Fibroblast of lung (primary cell): ENCODE measurements at regions not wholly inside any gene's neighbourhood (a gene's known extent, or its start where the extent isn't known, plus 50 kb on each side); places are given as distances from the start of the nearest gene placed in this dataset.

Experiments
- DNase-seq, 2 donors: peaks; one replicate each; pipeline versions ENCODE4 v3.0.0 to v3.0.0-alpha.2; 2010; ENCODE audit warnings: low read depth in 2 of 2
- H2AFZ ChIP-seq: 2 replicates; pipeline ENCODE4 v1.5.1; 2012; ENCODE audit warnings: low read length, control low read depth, inconsistent platforms
- H3K27ac ChIP-seq: 2 replicates; pipeline ENCODE4 v1.5.1; 2011; ENCODE audit warnings: low read length, control low read depth; ENCODE audit not compliant: insufficient read depth
- H3K27me3 ChIP-seq: 2 replicates; pipeline ENCODE4 v1.5.1; 2011; ENCODE audit warnings: mild to moderate bottlenecking, low read length; ENCODE audit not compliant: control insufficient read depth, insufficient read depth
- H3K36me3 ChIP-seq: 2 replicates; pipeline ENCODE4 v1.5.1; 2011; ENCODE audit warnings: low read length; ENCODE audit not compliant: control insufficient read depth, insufficient read depth
- H3K4me1 ChIP-seq: 2 replicates; pipeline ENCODE4 v1.5.1; 2011; ENCODE audit warnings: low read length; ENCODE audit not compliant: control insufficient read depth, insufficient read depth; ENCODE audit errors: extremely low read depth
- H3K4me2 ChIP-seq: 2 replicates; pipeline ENCODE4 v1.5.1; 2011; ENCODE audit warnings: low read length, control low read depth; ENCODE audit not compliant: insufficient read depth; ENCODE audit errors: extremely low read depth
- H3K4me3 ChIP-seq, 4 experiments: fragments of 200-600 bp in 1 of 4; sonication (generic) in 1 of 4; replicated peaks in 1 of 4; 2 replicates each; pipeline ENCODE4 v1.5.1; 2011 to 2016; ENCODE audit warnings: low read length in 4 of 4, low read depth in 3 of 4, mild to moderate bottlenecking in 3 of 4, control low read depth in 2 of 4, inconsistent platforms in 1 of 4, mixed read lengths in 1 of 4; ENCODE audit not compliant: insufficient read depth in 1 of 4; ENCODE audit errors: control extremely low read depth in 1 of 4
- H3K79me2 ChIP-seq: 2 replicates; pipeline ENCODE4 v1.5.1; 2012; ENCODE audit warnings: mild to moderate bottlenecking, low read length, inconsistent platforms; ENCODE audit not compliant: control insufficient read depth, insufficient read depth
- H3K9ac ChIP-seq: 2 replicates; pipeline ENCODE4 v1.5.1; 2011; ENCODE audit warnings: mild to moderate bottlenecking, low read length, control low read depth; ENCODE audit not compliant: insufficient read depth
- H3K9me3 ChIP-seq: 2 replicates; pipeline ENCODE4 v1.5.1; 2012; ENCODE audit warnings: low read depth, low read length; ENCODE audit not compliant: control insufficient read depth, insufficient read depth
- H4K20me1 ChIP-seq: 2 replicates; pipeline ENCODE4 v1.5.1; 2011; ENCODE audit warnings: low read length; ENCODE audit not compliant: control insufficient read depth, insufficient read depth; ENCODE audit errors: extremely low read depth
- EZH2 ChIP-seq: IDR thresholded peaks from 2 replicates; pipeline ENCODE4 v1.5.1; 2012; ENCODE audit warnings: low read length, control low read depth, mild to moderate bottlenecking; ENCODE audit errors: missing control alignments
- TF ChIP-seq, protein P1 (sequence below), 2 donors: IDR thresholded peaks in 1 of 2; conservative IDR thresholded peaks in 1 of 2; 1 replicate in 1 of 2; 2 replicates in 1 of 2; pipeline ENCODE4 v1.5.1; 2011 to 2012; ENCODE audit warnings: low read length in 2 of 2, control low read depth in 1 of 2, inconsistent platforms in 1 of 2, low read depth in 1 of 2, mild to moderate bottlenecking in 1 of 2

DNA sequence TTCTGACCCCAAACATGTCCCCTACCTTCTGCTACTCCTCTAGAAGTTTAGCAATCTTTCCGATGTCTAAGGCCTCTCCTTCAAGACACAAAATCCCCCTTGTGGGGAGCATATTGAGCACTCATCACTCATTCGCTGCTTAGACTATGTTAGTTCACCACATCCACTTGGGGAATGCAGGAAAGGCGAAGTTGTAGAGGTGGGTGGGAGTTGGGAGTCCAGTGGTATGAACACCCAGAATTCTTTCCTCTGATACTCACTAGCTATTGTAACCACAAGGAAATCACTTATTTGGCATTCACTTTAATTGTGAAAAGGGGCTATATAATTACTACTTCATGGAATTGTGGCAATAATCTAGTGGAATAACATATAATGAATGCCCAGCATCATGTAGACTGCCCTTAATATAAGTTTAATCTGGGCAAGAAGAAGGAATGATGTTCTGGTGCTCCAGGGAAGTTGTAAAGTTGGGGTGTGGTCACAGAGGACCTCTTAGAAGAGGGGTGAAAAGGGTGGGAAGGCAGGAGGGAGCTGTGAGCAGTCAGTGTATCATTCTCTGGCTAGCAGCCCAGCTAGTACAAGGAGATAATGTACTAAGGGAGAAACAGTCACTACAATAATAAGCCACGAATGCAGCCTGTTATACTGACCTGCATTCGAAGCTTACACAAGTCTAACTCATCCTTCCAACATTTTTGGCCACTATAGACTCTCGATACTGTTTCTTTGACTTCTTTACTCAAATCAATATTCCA is 468.2 kb upstream of the DIPK2B start:
- H3K4me2 ChIP-seq = peak overlapping the region; percentile 64
- H3K36me3 ChIP-seq = no peaks in the 10 kb centered on the region
- no peak overlapping the region for H2AFZ ChIP-seq
- H3K4me3 ChIP-seq = no peak overlapping the region
- H3K4me1 ChIP-seq = peaks cover 10% of the 10 kb centered on the region
- DNase-seq = peak; percentile 88 to 97
- H4K20me1 ChIP-seq = no peaks in the 10 kb centered on the region
- peak overlapping the region; percentile 80 for H3K27ac ChIP-seq
- H3K27me3 ChIP-seq = no peaks in the 10 kb centered on the region
- no peaks in the 10 kb centered on the region for H3K79me2 ChIP-seq
- TF ChIP-seq EZH2 = no peak
- TF ChIP-seq, protein P1, sequence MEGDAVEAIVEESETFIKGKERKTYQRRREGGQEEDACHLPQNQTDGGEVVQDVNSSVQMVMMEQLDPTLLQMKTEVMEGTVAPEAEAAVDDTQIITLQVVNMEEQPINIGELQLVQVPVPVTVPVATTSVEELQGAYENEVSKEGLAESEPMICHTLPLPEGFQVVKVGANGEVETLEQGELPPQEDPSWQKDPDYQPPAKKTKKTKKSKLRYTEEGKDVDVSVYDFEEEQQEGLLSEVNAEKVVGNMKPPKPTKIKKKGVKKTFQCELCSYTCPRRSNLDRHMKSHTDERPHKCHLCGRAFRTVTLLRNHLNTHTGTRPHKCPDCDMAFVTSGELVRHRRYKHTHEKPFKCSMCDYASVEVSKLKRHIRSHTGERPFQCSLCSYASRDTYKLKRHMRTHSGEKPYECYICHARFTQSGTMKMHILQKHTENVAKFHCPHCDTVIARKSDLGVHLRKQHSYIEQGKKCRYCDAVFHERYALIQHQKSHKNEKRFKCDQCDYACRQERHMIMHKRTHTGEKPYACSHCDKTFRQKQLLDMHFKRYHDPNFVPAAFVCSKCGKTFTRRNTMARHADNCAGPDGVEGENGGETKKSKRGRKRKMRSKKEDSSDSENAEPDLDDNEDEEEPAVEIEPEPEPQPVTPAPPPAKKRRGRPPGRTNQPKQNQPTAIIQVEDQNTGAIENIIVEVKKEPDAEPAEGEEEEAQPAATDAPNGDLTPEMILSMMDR (conservative IDR thresholded peaks at IDR 0.05 in 1 of 2, IDR thresholded peaks at IDR 0.05 in 1 of 2; ENCODE audit: low read depth in 1 of 2, low read length in 2 of 2) = no peak
- H3K9ac ChIP-seq = no peak overlapping the region
- no peaks in the 10 kb centered on the region for H3K9me3 ChIP-seq

GRCh38 chrX:45667666-45668065 is 467.0 kb upstream of the DIPK2B start:
- Histone ChIP-seq H3K27ac (peak overlapping the region; percentile 80), H3K9me3 (no peaks in the 10 kb centered on the region), H3K79me2 (no peaks in the 10 kb centered on the region), H2AFZ (no peak overlapping the region), H3K27me3 (no peaks in the 10 kb centered on the region), H4K20me1 (no peaks in the 10 kb centered on the region), H3K36me3 (no peaks in the 10 kb centered on the region), H3K9ac (no peak overlapping the region), H3K4me2 (no peak overlapping the region), H3K4me3 (no peak overlapping the region), H3K4me1 (peaks cover 10% of the 10 kb centered on the region)
- DNase-seq = peak; percentile 3 to 40
- TF ChIP-seq, protein P1 (conservative IDR thresholded peaks at IDR 0.05 in 1 of 2, IDR thresholded peaks at IDR 0.05 in 1 of 2; ENCODE audit: low read depth in 1 of 2, low read length in 2 of 2) = no peak
- TF ChIP-seq EZH2 = no peak

DNA sequence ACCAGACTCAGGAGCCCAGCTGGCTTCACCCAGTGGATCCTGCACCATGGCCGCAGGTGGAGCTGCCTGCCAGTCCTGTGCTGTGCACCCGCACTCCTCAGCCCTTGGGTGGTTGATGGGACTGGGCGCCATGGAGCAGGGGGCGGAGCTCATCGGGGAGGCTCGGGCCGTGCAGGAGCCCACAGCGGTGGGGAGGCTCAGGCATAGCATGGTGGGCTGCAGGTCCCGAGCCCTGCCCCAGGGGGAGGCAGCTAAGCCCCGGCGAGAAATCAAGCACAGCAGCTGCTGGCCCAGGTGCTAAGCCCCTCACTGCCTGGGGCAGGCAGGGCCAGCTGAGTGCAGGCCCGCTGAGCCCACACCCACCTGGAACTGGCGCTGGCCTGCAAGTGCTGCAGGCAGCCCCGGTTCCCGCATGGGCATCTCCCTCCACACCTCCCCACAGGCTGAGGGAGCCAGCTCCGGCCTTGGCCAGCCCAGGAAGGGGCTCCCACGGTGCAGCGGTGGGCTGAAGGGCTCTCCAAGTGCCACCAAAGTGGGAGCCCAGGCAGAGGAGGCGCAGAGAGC is 464.1 kb upstream of the DIPK2B start:
- Histone ChIP-seq H3K9ac (no peak overlapping the region), H4K20me1 (no peaks in the 10 kb centered on the region), H3K4me1 (peaks cover 10% of the 10 kb centered on the region), H3K27ac (no peak overlapping the region), H2AFZ (no peak overlapping the region), H3K79me2 (no peaks in the 10 kb centered on the region), H3K36me3 (no peaks in the 10 kb centered on the region), H3K4me2 (no peak overlapping the region), H3K9me3 (no peaks in the 10 kb centered on the region), H3K27me3 (no peaks in the 10 kb centered on the region), H3K4me3 (no peak overlapping the region)
- no peak for TF ChIP-seq EZH2
- TF ChIP-seq, protein P1 (conservative IDR thresholded peaks at IDR 0.05 in 1 of 2, IDR thresholded peaks at IDR 0.05 in 1 of 2; ENCODE audit: low read depth in 1 of 2, low read length in 2 of 2) = no peak
- DNase-seq = no peak
